ENCODE measurements at regions not wholly inside any gene's neighbourhood (a gene's known extent, or its start where the extent isn't known, plus 50 kb on each side); places are given as distances from the start of the nearest gene placed in this dataset.

- no peak for TF ChIP-seq CTCF (conservative IDR thresholded peaks at IDR 0.05; ENCODE audit: low read depth, low read length)
- TF ChIP-seq EZH2 (IDR thresholded peaks at IDR 0.05; ENCODE audit: borderline replicate concordance, low read depth, low read length, poor library complexity, severe bottlenecking): no peak
Measured at GRCh38 chr16:26824469-26824868, 242.3 kb upstream of the C16orf82 start.
